ENCODE measurements at regions not wholly inside any gene's neighbourhood (a gene's known extent, or its start where the extent isn't known, plus 50 kb on each side); places are given as distances from the start of the nearest gene placed in this dataset.
"Not testable (repeated sequence)": the region's sequence is repeated elsewhere in the genome, so short reads cannot be mapped to it uniquely, and the experiment has no call there.

DNA sequence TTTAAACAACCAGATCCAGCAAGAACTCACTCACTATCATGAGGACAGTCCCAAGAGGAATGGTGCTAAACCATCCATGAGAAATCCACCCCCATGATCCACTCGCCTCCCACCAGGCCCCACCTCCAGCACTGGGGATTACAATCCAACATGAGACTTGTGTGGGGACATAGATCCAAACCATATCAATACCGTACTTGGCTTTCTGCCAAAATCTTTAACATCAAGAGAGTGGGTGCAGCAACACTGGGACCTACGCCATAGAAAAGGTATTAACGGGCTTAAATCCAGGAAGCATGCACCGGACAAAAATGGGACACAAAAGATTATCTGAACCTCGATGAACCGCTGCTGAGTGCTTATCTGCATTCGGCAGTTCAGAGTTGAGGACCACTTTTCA is 322.3 kb upstream of the ARID1B start:
- no peak for DNase-seq (ENCODE audit: low read depth in 1 of 2, low spot score in 1 of 2)

DNA sequence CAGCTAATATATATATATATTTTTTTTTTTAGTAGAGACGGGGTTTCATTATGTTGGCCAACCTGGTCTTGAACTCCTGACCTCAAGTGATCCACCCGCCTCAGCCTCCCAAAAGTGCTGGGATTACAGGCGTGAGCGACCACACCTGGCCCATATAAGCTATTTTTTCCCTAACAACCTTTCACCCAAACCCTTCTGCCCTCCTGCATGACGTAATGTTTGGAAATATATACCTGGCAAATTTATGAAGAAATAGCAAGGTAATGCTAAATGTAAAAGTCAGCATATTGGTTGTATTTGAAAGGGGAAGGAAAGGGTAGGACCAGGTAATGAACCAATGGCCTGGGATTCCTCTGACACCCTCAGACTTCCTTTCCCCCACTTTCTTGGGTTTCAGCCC is 325.5 kb upstream of the ARID1B start:
- DNase-seq (ENCODE audit: low read depth in 1 of 2, low spot score in 1 of 2) = no peak

DNA sequence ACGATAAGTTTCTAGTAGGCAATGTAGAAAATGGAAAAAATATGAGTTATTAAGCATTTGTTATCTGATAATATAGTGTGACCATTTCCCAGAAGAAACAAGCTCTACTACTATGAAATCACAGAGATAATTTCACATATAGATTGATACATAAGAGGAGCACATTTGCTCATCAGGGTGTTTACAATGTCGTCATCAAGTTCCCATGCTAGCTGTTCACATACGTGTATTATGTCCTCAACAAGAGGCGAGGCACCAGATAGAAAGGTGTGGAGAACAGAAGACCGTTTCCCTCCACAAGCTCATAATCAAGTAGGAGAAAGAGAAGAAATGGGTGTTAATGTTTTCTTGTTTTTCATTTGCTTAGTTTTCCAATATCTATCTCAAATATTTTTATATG is 326.1 kb upstream of the ARID1B start:
- no peak for DNase-seq (ENCODE audit: low read depth in 1 of 2, low spot score in 1 of 2)

DNA sequence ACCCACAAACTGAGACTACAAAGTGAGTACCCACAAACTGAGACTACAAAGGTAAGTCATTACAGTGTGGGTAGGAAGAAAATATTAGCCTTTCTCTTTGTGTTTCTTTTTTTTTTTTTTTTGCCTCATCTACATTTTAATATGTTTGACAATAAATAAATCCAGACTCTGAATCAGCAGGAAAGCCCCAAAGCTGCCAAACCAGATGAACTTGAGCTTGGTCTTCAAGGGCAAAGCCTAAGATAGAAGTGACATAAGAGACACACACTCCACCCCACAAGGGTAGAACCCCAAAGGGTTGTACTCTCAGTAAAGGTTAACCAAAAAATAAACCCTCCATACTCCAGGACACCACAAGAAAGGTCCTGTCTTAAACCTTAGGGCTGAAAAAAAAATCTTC is 326.8 kb upstream of the ARID1B start:
- no peak for DNase-seq (ENCODE audit: low read depth in 1 of 2, low spot score in 1 of 2)

DNA sequence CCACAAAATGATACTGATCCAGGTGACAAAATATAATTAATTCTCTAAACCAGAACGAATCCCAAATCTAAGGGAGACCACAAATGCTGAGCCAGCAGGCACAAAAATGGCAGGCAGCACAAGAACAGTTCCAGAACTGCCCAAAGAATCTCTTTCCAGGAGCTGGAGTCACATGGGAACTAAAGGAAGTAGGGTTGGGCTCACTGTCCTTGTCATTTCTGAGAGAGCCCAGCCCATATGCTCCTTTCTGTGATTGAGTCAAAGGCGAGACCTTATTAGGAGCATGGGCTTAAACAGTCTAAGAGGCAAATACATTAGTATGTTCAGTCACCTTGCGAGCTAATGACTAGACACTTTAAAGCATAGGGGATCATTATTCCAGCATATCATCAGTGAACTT is 327.6 kb upstream of the ARID1B start:
- DNase-seq (ENCODE audit: low read depth in 1 of 2, low spot score in 1 of 2) = no peak

DNA sequence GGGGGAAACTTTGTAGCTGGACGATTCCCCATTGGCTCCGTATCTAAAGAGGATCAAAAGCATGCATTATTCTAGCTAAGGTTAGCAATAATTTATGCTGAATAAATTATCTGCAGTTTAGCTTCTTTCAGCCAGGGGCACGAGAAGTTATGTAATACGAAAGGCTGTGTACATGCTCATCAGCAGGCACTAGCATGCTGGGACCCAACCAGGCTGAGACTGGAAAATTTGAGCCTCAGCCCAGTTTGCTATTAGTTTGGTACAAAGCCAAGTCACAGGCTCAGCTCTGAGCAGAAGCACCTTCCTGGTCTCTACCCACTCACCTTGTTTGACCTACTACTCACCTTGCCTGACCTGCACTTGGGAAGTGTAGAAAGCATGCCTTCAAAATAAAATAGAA is 328.1 kb upstream of the ARID1B start:
- no peak for DNase-seq (ENCODE audit: low read depth in 1 of 2, low spot score in 1 of 2)

DNA sequence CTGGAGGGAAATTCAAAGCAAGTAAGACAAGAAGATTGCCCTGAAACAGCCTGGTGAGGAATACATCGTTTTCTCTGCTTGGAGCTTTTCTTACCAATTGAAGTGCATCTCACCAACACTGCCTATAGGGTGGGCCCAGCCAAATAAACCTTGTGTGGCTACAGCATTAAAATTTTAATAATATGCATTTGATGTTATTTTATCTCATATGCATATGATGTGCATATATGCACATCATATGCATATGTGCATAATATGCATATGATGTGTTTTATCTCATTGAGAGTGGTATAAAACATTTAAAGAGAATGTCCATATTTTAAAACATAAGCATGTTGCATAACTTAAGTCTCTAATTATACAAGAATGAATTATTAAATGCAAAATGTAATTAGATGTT is 328.6 kb upstream of the ARID1B start:
- DNase-seq (ENCODE audit: low read depth in 1 of 2, low spot score in 1 of 2) = no peak

DNA sequence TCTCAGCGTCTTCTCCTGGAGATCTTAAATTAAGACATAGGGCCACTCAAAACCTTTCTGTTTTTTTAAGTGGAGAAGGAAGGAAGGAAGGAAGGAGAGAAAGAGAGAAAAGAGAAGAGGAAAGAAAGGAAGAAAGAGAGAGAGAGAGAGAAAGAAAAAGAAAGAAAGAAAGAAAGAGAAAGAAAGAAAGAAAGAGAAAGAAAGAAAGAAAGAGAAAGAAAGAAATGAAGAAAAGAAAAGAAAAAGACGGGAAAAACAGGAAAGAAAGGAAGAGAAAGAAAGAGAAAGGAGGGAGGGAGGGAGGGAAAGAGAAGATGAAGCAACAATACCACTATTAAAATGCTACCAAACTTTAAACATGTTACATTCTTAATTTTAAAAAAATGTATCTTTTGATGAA is 336.5 kb upstream of the ARID1B start:
- DNase-seq (ENCODE audit: low read depth in 1 of 2, low spot score in 1 of 2) = no peak

DNA sequence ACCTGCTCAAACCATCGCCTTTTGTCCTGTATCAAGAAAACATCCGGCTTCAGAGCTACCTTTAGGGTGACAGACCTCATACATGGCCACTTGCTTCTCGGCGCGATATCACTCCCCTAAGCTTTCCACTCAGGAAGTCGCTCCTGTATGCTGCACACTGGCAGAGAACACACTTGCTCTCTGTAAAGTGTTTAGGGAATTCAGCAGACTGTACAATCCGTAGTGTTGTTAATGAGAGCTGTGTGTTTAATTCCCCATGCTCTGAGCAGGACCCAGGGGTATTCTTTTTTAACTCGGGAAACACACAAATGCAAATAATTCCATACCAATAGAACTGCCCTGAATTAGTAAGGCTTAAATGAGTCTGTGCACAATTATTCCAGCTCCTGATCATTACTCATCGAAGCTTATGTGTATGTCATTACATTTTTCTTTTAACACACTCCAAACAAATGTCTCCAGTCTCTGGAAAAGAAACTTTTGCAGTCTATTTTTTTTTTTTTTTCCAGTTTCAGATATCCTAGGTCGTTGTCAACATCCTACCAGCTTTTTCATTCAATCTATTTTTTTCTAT is 338.7 kb upstream of the ARID1B start:
- no peak for DNase-seq (ENCODE audit: low read depth in 1 of 2, low spot score in 1 of 2)

DNA sequence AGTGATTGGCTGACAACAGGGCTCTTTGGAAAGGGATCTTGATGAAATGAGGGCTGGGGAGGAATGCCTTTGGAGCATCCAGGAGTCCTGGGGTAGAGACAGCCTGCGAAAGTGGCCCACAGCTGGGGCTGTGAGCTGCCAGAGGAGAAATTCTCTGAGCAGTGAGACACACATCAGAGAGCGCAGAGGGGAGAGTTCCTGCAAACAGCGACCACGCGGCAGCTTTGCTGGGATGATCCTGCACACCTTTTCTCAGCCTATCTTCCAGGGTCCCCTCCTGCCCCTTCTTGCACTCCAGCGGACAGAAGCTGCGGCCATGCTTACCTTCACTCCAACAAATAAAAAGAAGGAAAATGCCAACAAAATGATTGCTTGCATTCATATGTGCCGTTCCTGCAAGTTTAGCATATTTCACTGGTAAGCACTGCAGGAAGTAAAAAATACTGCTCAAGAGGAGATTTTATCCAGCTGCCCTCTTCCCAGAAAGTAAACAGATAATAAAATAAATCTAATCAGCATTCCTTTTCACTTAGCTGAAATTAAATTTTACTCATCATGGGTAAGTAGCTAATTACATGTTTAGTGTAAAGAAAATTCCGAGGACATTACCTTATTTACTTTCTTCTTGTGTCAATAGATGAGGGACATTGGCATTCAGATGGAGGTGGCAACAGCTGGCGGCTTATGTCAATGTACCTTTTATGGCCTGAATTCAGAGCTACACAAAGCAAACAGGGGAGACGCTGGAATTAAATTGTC is 339.9 kb upstream of the ARID1B start:
- DNase-seq (ENCODE audit: low read depth in 1 of 2, low spot score in 1 of 2) = no peak

DNA sequence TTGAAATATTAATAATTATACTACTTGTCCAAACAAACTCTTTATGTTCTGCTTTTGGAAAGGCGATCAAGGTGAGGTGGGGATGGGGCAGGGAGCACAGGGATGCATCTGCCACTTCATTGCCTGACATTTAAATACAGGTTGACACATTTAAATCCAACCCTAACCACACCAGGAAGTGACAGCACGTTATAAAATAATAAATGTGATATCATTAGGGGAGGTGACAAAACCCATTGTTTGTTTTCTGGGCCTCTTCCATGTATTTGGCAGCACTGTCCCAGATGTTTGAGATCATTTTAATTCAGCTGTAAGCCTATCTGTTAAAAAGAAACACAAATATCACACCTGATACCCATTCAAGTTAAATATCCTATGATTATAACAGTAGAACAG is 342.4 kb upstream of the ARID1B start:
- no peak for DNase-seq (ENCODE audit: low read depth in 1 of 2, low spot score in 1 of 2)

DNA sequence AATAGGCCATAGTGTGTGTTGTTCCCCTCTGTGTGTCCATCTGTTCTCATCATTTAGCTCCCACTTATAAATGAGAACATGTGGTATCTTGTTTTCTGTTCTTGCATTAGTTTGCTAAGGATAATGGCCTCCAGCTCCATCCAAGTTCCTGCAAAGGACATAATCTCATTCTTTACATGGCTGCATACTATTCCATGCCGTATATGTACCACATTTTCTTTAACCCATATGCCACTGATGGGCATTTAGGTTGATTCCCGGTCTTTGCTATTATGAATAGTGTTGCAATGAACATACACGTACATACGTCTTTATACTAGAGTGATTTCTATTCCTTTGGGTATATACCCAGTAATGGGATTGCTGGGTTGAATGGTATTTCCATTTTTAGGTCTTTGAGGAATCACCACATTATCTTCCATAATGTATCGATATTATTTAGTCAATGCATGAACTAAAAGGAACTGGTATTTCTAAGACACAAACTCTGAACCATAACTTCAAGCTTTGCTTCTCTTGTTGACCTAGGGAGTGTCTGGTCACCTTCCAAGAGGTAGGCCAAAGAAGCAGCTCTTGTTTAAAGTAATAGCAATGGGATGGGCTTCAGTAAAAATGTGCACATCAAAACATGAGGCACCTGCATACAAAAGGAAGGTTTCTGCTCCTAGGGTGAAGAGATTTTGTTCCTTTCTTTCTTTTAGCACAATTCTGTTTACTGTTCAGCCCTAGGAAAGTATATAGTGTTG is 343.0 kb upstream of the ARID1B start:
- no peak for DNase-seq (ENCODE audit: low read depth in 1 of 2, low spot score in 1 of 2)

DNA sequence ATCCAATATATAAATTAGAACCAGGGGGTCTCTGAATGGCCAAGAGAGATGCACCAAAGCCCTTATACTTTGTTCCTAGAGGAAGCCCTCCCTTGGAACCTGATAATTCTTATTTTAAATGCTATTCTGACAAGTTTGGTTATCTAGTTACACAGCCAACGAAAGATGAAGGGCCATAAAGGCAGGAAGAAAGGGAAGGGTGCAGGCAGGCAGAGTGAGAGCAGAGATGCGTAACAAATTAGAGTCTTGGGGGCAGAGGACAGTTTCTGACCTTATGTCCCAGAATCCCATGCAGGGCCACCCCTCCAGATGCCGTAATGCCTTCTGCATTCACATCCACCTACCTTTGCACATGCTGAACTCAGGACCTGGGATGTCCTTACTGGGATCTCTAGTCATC is 344.6 kb upstream of the ARID1B start:
- DNase-seq (ENCODE audit: low read depth in 1 of 2, low spot score in 1 of 2) = no peak

DNA sequence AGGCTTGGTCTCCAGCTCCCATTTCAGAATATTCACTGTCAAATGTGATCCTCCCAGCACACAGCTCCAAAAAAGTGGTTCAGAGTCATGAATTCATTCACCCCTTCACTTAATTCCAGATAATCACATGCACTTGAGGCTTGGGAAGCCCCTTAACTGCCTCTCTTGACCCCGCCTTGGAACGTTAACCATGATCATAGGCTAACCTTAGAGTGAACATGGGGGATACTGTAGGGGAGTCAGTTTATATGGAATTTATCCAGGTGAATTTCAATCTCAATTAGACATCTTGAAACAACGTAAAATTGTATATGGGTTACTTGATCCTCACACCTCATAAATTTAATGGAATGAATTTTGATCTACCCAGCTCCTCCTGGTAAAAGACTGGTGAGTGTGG is 346.8 kb upstream of the ARID1B start:
- DNase-seq (ENCODE audit: low read depth in 1 of 2, low spot score in 1 of 2) = no peak

DNA sequence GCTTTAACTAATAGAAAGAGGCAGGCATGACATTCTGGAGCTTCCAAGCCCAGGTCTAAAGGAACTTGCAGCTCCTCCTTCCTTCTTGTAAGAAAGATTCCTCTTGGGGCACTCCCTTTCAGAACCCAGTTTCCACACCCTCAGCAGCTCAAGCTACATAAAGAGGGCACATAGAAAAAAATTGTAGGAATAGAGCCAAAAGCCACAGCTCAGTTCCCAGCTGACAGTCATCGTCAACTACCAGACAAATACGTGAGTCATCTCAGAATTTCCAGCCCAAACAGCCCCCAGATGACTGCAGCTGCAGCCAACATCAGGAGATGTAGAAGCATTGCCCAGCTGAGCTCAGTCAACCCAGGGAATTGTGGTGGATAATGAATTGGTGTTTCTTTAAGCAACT is 349.8 kb upstream of the ARID1B start:
- no peak for DNase-seq (ENCODE audit: low read depth in 1 of 2, low spot score in 1 of 2)

DNA sequence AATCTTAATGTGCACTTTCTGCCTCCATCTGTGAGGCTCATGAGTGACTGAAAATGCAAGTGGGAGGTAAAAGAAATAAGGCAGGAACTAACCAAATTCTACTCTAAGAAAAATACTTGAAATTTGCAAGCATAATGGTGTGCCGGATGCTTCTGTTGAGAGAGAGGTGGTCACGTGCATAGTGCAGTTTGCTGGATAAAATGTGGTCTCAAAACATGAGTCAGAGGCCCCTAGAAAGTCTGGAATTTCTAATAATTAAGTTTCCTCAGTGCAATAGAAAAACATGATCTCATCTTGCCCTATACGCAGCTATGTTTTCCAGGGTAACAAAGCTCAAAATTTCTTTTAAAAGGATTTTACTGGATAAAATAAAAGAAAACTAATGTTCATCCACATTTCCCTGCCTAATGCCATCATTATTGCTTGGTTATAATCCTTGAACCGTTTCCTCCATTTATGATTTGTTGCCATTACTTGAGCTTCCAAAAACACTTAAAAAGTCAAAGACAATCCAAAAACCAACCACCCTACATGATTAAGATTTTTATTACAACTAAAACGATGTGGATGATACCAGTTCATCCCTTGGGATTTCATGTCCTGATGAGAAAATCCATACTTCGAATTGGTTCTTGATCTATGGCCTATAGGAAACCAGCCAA is 351.7 kb upstream of the ARID1B start:
- DNase-seq (ENCODE audit: low read depth in 1 of 2, low spot score in 1 of 2) = no peak

DNA sequence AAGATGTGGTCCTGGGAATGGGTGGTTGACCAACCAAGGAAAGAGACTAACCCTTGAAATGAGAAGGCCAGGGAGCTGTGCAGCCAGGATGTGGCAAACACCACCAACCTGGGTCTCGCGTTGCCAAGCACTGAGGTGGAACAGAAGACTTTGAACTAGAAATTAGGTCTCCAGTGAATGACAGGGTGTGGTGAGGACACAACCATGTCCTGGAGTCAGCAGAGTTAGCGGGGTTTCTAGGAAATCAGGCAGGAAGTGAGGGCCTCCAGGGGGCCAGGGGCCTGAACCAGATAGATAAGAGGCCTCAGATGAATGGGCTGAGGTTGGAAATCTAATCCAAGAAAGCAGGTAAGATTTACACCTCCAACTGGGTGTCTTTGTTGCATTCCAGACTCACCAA is 353.3 kb upstream of the ARID1B start:
- DNase-seq (ENCODE audit: low read depth in 1 of 2, low spot score in 1 of 2) = no peak

DNA sequence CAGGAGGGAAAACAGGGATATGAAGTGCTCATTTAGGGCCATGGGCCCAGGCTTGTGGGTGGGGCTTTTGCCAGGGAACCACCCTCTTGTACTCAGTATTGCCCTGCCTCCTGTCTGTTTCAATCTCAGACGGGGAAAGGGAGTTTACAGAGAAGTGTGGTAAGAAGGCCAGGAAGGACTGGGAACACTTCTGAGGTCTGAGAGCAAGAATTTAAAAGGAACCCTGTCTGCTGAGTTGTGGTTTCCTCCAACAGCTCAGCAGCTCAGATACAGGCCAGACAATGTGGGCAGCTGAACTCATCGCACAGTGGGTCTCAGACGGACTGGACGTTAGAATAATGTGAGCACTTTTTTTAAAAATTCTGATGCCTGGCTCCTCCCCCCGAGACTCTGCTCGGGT is 354.1 kb upstream of the ARID1B start:
- no peak for DNase-seq (ENCODE audit: low read depth in 1 of 2, low spot score in 1 of 2)

DNA sequence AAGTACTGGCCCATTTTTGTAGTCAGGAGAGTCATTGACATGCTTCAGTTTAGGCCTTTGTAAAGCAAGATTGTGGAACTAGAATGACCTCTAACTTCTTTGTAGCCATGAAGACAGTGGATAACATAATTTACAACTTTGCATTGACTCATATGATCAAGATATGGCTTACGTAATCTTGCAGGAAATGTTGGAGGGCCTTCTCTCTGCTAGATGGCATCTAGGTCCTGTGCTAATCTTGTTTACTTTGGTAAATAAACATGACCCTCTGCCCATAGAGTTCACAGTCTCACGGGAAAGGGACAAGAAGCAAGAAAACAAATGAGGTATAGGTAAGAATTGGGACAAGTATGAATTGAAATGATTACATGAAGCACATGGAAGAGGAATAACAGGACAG is 355.2 kb upstream of the ARID1B start:
- DNase-seq (ENCODE audit: low read depth in 1 of 2, low spot score in 1 of 2) = no peak

DNA sequence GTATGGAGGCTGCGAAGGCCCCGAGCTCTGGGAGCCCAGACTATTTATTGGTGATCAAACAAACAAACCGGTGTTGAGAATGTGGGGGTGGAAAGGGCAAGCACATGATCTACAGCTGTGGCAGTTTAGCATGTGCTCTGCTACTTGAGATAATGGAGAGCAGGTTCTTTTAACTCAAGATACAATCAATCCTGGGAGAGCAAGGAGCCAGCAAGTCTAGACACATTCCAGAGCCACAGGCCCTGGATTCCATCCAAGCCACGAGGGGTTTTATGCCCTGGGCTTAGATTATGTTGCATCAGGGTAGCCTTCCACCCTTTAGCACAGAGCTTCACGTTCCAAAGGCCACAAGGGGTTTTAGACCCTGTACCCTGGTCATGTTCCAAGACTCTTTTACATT is 355.9 kb upstream of the ARID1B start:
- not testable (repeated sequence) for DNase-seq (ENCODE audit: low read depth in 1 of 2, low spot score in 1 of 2)

DNA sequence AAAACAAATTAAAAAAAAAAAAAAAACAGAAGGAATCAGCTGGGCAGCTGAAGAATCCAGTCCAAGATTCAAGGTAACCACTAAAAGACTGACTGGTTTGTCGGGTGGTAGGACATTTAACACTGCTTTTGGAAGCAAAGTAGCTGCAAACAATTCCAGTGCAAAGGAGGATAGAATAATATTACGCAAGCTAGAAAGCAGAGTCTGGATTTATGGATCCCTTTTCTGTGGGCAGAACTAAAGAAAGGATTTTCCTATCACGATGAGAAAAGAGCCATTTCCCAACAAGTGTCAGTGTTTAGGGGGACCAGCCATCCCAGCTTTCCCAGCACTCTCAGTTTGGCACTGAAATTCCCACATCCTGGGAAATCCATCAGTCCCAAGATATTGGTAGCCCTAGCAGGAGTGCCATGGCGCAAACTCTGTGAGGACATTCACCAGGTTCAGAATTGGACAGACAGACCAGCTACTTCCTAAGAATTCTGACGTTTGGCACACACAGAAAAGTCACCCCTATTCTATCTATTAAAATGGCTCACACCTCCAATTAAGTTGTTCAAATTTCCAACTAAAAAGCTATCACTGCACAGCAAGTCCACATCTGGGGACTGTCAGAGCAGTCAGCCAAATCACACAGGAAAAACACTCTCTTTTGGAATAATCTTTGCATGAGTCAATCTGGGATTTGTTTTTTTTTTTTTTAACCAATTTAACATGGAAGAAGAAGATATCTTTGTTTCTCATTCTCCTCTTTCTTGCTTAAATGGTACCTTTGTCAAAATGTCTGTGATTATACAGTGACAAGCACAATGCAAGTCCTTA is 356.8 kb upstream of the ARID1B start:
- DNase-seq (ENCODE audit: low read depth in 1 of 2, low spot score in 1 of 2) = no peak
